OCI-LY1 (cell line): ENCODE measurements at regions not wholly inside any gene's neighbourhood (a gene's known extent, or its start where the extent isn't known, plus 50 kb on each side); places are given as distances from the start of the nearest gene placed in this dataset.

Source experiments
- H2AFZ ChIP-seq: fragments of 200-600 bp; sonication (generic), shearing (Covaris generic); 2 replicates; pipeline ENCODE4 v1.6.0; 2014; ENCODE audit warnings: antibody characterized with exemption, mild to moderate bottlenecking, low read length
- H3F3A ChIP-seq: fragments of 200-600 bp; sonication (generic), shearing (Covaris generic); 2 replicates; pipeline ENCODE4 v1.6.0; 2014; ENCODE audit warnings: mild to moderate bottlenecking, antibody characterized with exemption, low read length, moderate library complexity; ENCODE audit not compliant: insufficient read depth
- H3K27ac ChIP-seq: fragments of 200-600 bp; sonication (generic); 2 replicates; pipeline ENCODE4 v1.5.1; 2014; ENCODE audit warnings: low read length, mixed run types, mild to moderate bottlenecking, low read depth; ENCODE audit not compliant: poor library complexity, severe bottlenecking
- H3K27me3 ChIP-seq: fragments of 200-600 bp; sonication (generic); 2 replicates; pipeline ENCODE4 v1.6.0; 2014; ENCODE audit warnings: antibody characterized with exemption, mild to moderate bottlenecking, low read length, moderate library complexity; ENCODE audit not compliant: insufficient read depth
- H3K36me3 ChIP-seq: fragments of 200-600 bp; sonication (generic); 2 replicates; pipeline ENCODE4 v1.6.1; 2014; ENCODE audit warnings: mild to moderate bottlenecking, antibody characterized with exemption, low read length, moderate library complexity, mixed read lengths; ENCODE audit not compliant: insufficient read depth
- H3K4me1 ChIP-seq: fragments of 200-600 bp; sonication (generic); 2 replicates; pipeline ENCODE4 v1.5.1; 2014; ENCODE audit warnings: mild to moderate bottlenecking, low read length, moderate library complexity; ENCODE audit not compliant: insufficient read depth, severe bottlenecking
- H3K4me2 ChIP-seq: fragments of 200-600 bp; sonication (generic), shearing (Covaris generic); 2 replicates; pipeline ENCODE4 v1.6.1; 2014; ENCODE audit warnings: low read length
- H3K4me3 ChIP-seq: fragments of 200-600 bp; sonication (generic); 2 replicates; pipeline ENCODE4 v1.5.1; 2014; ENCODE audit warnings: low read length, low read depth, mild to moderate bottlenecking, mixed read lengths; ENCODE audit not compliant: poor library complexity, severe bottlenecking
- H3K79me2 ChIP-seq: fragments of 200-600 bp; shearing (Covaris generic); 2 replicates; pipeline ENCODE4 v1.6.1; 2016; ENCODE audit warnings: mixed run types, low read length, mixed read lengths; ENCODE audit not compliant: insufficient read depth
- H3K9ac ChIP-seq: fragments of 200-600 bp; sonication (generic), shearing (Covaris generic); 2 replicates; pipeline ENCODE4 v1.6.1; 2014; ENCODE audit warnings: mild to moderate bottlenecking, low read length, mixed read lengths
- H3K9me2 ChIP-seq: fragments of 200-600 bp; sonication (generic), shearing (Covaris generic); 2 replicates; pipeline ENCODE4 v1.6.1; 2014; ENCODE audit warnings: low read depth, mild to moderate bottlenecking, low read length, mixed read lengths
- H3K9me3 ChIP-seq: fragments of 200-600 bp; shearing (Covaris generic); 2 replicates; pipeline ENCODE4 v1.6.1; 2014; ENCODE audit warnings: low read length, mixed read lengths
- H4K20me1 ChIP-seq: fragments of 200-600 bp; sonication (generic), shearing (Covaris generic); 2 replicates; pipeline ENCODE4 v1.6.0; 2016; ENCODE audit warnings: mild to moderate bottlenecking, low read length; ENCODE audit not compliant: insufficient read depth
- EZH2 ChIP-seq: fragments of 200-600 bp; sonication (generic), shearing (Covaris generic); IDR thresholded peaks from 2 replicates; pipeline ENCODE4 v1.8.0; 2017; ENCODE audit warnings: borderline replicate concordance, mixed run types, mild to moderate bottlenecking, antibody characterized with exemption, low read length, moderate library complexity, mixed read lengths
- TF ChIP-seq, protein P1 (sequence below): fragments of 200-600 bp; sonication (generic), shearing (Covaris generic); IDR thresholded peaks from 2 replicates; pipeline ENCODE4 v1.5.1; 2017; ENCODE audit warnings: mild to moderate bottlenecking, antibody characterized with exemption, low read length, moderate library complexity, mixed read lengths

DNA sequence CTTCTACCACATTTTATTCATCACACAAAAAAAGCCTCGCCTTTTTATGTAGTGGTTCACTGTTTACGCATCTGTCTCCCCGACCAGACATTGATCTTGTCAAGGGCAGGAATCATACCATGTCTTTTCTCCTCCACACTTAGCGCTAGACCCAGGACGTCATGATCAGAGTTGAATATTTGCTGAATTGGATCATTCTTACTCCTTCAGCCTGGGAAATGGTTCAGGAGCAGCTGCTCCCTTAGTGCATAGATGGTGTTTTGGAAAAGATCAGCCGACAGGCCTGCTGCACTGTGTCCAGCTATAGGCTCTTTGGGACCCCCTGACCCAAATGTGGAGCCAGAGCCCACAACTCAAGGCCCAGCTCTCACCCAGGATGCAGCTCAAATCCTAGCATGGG lies 249.1 kb upstream of the TMEM72 start:
- H3K4me2 ChIP-seq: no peak overlapping the region
- TF ChIP-seq EZH2: no peak
- TF ChIP-seq, protein P1, sequence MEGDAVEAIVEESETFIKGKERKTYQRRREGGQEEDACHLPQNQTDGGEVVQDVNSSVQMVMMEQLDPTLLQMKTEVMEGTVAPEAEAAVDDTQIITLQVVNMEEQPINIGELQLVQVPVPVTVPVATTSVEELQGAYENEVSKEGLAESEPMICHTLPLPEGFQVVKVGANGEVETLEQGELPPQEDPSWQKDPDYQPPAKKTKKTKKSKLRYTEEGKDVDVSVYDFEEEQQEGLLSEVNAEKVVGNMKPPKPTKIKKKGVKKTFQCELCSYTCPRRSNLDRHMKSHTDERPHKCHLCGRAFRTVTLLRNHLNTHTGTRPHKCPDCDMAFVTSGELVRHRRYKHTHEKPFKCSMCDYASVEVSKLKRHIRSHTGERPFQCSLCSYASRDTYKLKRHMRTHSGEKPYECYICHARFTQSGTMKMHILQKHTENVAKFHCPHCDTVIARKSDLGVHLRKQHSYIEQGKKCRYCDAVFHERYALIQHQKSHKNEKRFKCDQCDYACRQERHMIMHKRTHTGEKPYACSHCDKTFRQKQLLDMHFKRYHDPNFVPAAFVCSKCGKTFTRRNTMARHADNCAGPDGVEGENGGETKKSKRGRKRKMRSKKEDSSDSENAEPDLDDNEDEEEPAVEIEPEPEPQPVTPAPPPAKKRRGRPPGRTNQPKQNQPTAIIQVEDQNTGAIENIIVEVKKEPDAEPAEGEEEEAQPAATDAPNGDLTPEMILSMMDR: no peak
- no peaks in the 10 kb centered on the region for H3K9me2 ChIP-seq
- no peaks in the 10 kb centered on the region for H4K20me1 ChIP-seq
- no peak overlapping the region for H3K27ac ChIP-seq
- H2AFZ ChIP-seq: no peak overlapping the region
- H3K9ac ChIP-seq: no peak overlapping the region
- no peaks in the 10 kb centered on the region for H3K79me2 ChIP-seq
- no peaks in the 10 kb centered on the region; the same call in 1 of the 2 replicates for H3K9me3 ChIP-seq
- H3K4me3 ChIP-seq: no peak overlapping the region
- no peaks in the 10 kb centered on the region for H3K4me1 ChIP-seq
- H3K36me3 ChIP-seq: no peaks in the 10 kb centered on the region
- H3F3A ChIP-seq: no peaks in the 10 kb centered on the region
- no peaks in the 10 kb centered on the region for H3K27me3 ChIP-seq

GRCh38 chr10:44668336-44668735 lies 242.8 kb upstream of the TMEM72 start:
- H3K9me2 ChIP-seq: no peaks in the 10 kb centered on the region
- H3K36me3 ChIP-seq: no peaks in the 10 kb centered on the region
- no peak overlapping the region for H3K9ac ChIP-seq
- no peaks in the 10 kb centered on the region for H3K9me3 ChIP-seq
- H3K4me1 ChIP-seq: no peaks in the 10 kb centered on the region
- H3K79me2 ChIP-seq: no peaks in the 10 kb centered on the region
- no peaks in the 10 kb centered on the region for H3K27me3 ChIP-seq
- H3F3A ChIP-seq: no peaks in the 10 kb centered on the region
- no peak overlapping the region for H3K4me3 ChIP-seq
- no peaks in the 10 kb centered on the region for H4K20me1 ChIP-seq
- H3K4me2 ChIP-seq: no peak overlapping the region
- H3K27ac ChIP-seq: no peak overlapping the region
- TF ChIP-seq EZH2: no peak
- TF ChIP-seq, protein P1: no peak
- H2AFZ ChIP-seq: no peak overlapping the region

GRCh38 chr10:44671319-44671718 lies 239.8 kb upstream of the TMEM72 start:
- no peaks in the 10 kb centered on the region for H3K9me3 ChIP-seq
- TF ChIP-seq EZH2: no peak
- TF ChIP-seq, protein P1: no peak
- H3K4me1 ChIP-seq: no peaks in the 10 kb centered on the region
- no peak overlapping the region for H2AFZ ChIP-seq
- H3K4me2 ChIP-seq: no peak overlapping the region
- no peak overlapping the region for H3K9ac ChIP-seq
- H3F3A ChIP-seq: no peaks in the 10 kb centered on the region
- no peaks in the 10 kb centered on the region for H3K27me3 ChIP-seq
- no peaks in the 10 kb centered on the region for H4K20me1 ChIP-seq
- no peak overlapping the region for H3K27ac ChIP-seq
- H3K79me2 ChIP-seq: no peaks in the 10 kb centered on the region
- no peaks in the 10 kb centered on the region for H3K9me2 ChIP-seq
- H3K36me3 ChIP-seq: no peaks in the 10 kb centered on the region
- no peak overlapping the region for H3K4me3 ChIP-seq
